Neural cell (in vitro differentiated cells): ENCODE measurements at regions not wholly inside any gene's neighbourhood (a gene's known extent, or its start where the extent isn't known, plus 50 kb on each side); places are given as distances from the start of the nearest gene placed in this dataset.

Experiments used
- EP300 ChIP-seq: fragments of 450-650 bp; conservative IDR thresholded peaks from 2 replicates; pipeline ENCODE4 v1.6.1; 2014; ENCODE audit warnings: antibody characterized with exemption, mild to moderate bottlenecking, moderate library complexity; ENCODE audit not compliant: poor library complexity, severe bottlenecking
- EZH2 ChIP-seq: fragments of 200-600, 300-800 bp; shearing (Covaris generic), sonication (generic); IDR thresholded peaks from 2 replicates; pipeline ENCODE4 v1.6.1; 2014; ENCODE audit warnings: antibody characterized with exemption, low read length, borderline replicate concordance, mild to moderate bottlenecking; ENCODE audit not compliant: insufficient read depth, poor library complexity, severe bottlenecking
- MXI1 ChIP-seq: fragments of 450-650 bp; conservative IDR thresholded peaks from 2 replicates; pipeline ENCODE4 v1.6.1; 2014; ENCODE audit warnings: antibody characterized with exemption, mild to moderate bottlenecking; ENCODE audit not compliant: poor library complexity, severe bottlenecking
- POLR2AphosphoS5 ChIP-seq: IDR thresholded peaks from 2 replicates; pipeline ENCODE4 v1.6.1; 2012
- RAD21 ChIP-seq: fragments of 450-650 bp; conservative IDR thresholded peaks from 2 replicates; pipeline ENCODE4 v1.6.1; 2014; ENCODE audit warnings: antibody characterized with exemption, mild to moderate bottlenecking, moderate library complexity
- REST ChIP-seq: IDR thresholded peaks from 2 replicates; pipeline ENCODE4 v1.6.1; 2012; ENCODE audit warnings: borderline replicate concordance
- SMC3 ChIP-seq: fragments of 450-650 bp; conservative IDR thresholded peaks from 2 replicates; pipeline ENCODE4 v1.6.1; 2014; ENCODE audit warnings: antibody characterized with exemption, mild to moderate bottlenecking, moderate library complexity; ENCODE audit not compliant: poor library complexity
- TAF1 ChIP-seq: IDR thresholded peaks from 2 replicates; pipeline ENCODE4 v1.6.1; 2012; ENCODE audit warnings: low read depth
- TF ChIP-seq, protein P1 (sequence below): fragments of 450-650 bp; IDR thresholded peaks from 2 replicates; pipeline ENCODE4 v1.5.1; 2014; ENCODE audit warnings: antibody characterized with exemption, mild to moderate bottlenecking, moderate library complexity; ENCODE audit not compliant: poor library complexity, severe bottlenecking

DNA sequence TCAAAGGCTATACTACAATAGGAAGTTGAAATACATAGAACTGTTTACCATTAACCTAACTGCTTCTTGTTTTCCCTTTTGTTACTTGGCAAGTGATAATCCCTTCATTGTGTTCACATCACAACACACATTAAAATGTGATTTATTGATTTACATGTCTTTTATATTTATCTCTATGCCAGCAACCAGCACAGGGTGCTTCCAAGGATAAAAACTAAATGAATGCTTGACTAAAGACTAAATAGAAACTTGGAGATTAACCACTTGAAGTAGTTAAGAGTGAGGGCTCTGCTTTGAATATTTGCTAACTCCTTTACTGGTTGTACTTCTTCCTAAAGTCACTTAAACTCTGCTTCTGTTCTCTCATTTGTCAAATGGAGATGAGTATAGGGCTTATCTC lies 1730.6 kb downstream of the EFNA5 start:
- TF ChIP-seq EZH2 (no peak), EP300 (no peak), SMC3 (no peak), POLR2AphosphoS5 (no peak), RAD21 (no peak), REST (no peak), TAF1 (no peak), MXI1 (no peak)
- TF ChIP-seq, protein P1, sequence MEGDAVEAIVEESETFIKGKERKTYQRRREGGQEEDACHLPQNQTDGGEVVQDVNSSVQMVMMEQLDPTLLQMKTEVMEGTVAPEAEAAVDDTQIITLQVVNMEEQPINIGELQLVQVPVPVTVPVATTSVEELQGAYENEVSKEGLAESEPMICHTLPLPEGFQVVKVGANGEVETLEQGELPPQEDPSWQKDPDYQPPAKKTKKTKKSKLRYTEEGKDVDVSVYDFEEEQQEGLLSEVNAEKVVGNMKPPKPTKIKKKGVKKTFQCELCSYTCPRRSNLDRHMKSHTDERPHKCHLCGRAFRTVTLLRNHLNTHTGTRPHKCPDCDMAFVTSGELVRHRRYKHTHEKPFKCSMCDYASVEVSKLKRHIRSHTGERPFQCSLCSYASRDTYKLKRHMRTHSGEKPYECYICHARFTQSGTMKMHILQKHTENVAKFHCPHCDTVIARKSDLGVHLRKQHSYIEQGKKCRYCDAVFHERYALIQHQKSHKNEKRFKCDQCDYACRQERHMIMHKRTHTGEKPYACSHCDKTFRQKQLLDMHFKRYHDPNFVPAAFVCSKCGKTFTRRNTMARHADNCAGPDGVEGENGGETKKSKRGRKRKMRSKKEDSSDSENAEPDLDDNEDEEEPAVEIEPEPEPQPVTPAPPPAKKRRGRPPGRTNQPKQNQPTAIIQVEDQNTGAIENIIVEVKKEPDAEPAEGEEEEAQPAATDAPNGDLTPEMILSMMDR: no peak
